HL-60 (cell line): ENCODE measurements at regions not wholly inside any gene's neighbourhood (a gene's known extent, or its start where the extent isn't known, plus 50 kb on each side); places are given as distances from the start of the nearest gene placed in this dataset.

Experiments
- GABPA ChIP-seq: IDR thresholded peaks from 2 replicates; pipeline ENCODE4 v1.6.1; 2012; ENCODE audit warnings: low read depth
- POLR2AphosphoS5 ChIP-seq: IDR thresholded peaks from 2 replicates; pipeline ENCODE4 v1.6.1; 2012; ENCODE audit warnings: low read depth
- TF ChIP-seq, protein P1 (sequence below): IDR thresholded peaks from one replicate; pipeline ENCODE4 v1.5.1; 2011; ENCODE audit warnings: low read length, control low read depth, inconsistent platforms; ENCODE audit not compliant: insufficient read depth
- TF ChIP-seq, protein P2 (sequence below): IDR thresholded peaks from 2 replicates; pipeline ENCODE4 v1.6.1; 2012; ENCODE audit warnings: low read depth; ENCODE audit not compliant: insufficient replicate concordance

DNA sequence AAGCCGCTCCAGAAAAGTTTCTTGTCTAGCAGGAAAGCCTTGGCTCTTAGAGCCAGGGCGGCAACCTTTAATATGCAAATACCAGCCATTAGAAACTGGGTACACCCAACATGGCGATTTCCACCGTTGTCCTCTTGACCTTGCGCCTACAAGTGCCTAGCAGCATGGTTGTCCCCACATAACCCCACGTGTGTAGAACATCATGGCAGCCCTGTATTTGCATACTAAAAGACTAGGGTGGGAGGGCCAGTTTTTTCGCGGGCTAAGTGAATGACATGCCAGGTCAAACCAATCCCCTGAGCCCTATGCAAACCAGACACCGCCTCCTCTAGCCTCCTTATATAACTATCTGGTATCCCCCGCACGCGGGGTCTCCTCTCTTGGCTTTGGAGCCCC lies 58.4 kb upstream of the FZD8 start:
- no peak for TF ChIP-seq POLR2AphosphoS5
- TF ChIP-seq, protein P1, sequence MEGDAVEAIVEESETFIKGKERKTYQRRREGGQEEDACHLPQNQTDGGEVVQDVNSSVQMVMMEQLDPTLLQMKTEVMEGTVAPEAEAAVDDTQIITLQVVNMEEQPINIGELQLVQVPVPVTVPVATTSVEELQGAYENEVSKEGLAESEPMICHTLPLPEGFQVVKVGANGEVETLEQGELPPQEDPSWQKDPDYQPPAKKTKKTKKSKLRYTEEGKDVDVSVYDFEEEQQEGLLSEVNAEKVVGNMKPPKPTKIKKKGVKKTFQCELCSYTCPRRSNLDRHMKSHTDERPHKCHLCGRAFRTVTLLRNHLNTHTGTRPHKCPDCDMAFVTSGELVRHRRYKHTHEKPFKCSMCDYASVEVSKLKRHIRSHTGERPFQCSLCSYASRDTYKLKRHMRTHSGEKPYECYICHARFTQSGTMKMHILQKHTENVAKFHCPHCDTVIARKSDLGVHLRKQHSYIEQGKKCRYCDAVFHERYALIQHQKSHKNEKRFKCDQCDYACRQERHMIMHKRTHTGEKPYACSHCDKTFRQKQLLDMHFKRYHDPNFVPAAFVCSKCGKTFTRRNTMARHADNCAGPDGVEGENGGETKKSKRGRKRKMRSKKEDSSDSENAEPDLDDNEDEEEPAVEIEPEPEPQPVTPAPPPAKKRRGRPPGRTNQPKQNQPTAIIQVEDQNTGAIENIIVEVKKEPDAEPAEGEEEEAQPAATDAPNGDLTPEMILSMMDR = no peak
- TF ChIP-seq, protein P2, sequence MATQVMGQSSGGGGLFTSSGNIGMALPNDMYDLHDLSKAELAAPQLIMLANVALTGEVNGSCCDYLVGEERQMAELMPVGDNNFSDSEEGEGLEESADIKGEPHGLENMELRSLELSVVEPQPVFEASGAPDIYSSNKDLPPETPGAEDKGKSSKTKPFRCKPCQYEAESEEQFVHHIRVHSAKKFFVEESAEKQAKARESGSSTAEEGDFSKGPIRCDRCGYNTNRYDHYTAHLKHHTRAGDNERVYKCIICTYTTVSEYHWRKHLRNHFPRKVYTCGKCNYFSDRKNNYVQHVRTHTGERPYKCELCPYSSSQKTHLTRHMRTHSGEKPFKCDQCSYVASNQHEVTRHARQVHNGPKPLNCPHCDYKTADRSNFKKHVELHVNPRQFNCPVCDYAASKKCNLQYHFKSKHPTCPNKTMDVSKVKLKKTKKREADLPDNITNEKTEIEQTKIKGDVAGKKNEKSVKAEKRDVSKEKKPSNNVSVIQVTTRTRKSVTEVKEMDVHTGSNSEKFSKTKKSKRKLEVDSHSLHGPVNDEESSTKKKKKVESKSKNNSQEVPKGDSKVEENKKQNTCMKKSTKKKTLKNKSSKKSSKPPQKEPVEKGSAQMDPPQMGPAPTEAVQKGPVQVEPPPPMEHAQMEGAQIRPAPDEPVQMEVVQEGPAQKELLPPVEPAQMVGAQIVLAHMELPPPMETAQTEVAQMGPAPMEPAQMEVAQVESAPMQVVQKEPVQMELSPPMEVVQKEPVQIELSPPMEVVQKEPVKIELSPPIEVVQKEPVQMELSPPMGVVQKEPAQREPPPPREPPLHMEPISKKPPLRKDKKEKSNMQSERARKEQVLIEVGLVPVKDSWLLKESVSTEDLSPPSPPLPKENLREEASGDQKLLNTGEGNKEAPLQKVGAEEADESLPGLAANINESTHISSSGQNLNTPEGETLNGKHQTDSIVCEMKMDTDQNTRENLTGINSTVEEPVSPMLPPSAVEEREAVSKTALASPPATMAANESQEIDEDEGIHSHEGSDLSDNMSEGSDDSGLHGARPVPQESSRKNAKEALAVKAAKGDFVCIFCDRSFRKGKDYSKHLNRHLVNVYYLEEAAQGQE = no peak
- no peak for TF ChIP-seq GABPA
